Natural killer cell (primary cell): ENCODE measurements at regions not wholly inside any gene's neighbourhood (a gene's known extent, or its start where the extent isn't known, plus 50 kb on each side); places are given as distances from the start of the nearest gene placed in this dataset.

ENCODE experiments used
- ATAC-seq, 3 donors: fragments of 150-1000 bp in 2 of 3; fragments of 200-7000 bp in 1 of 3; cut with Tn5 transposase; 1 replicate in 1 of 3; 2 replicates in 2 of 3; pipeline ENCODE4 v1.10.0; 2021; ENCODE audit warnings: mild to moderate bottlenecking in 2 of 3, moderate library complexity in 2 of 3
- DNase-seq, 2 donors: peaks; one replicate each; pipeline versions ENCODE4 v3.0.0 to v3.0.0-alpha.2; 2013 to 2021; ENCODE audit warnings: mixed read lengths in 1 of 2
- H3K27ac ChIP-seq: one replicate; pipeline ENCODE4 v1.5.1; 2013; ENCODE audit warnings: mild to moderate bottlenecking, low read length
- H3K27me3 ChIP-seq: one replicate; pipeline ENCODE4 v1.6.1; 2013; ENCODE audit warnings: low read length; ENCODE audit not compliant: control insufficient read depth, insufficient read depth
- H3K36me3 ChIP-seq: one replicate; pipeline ENCODE4 v1.6.1; 2013; ENCODE audit warnings: low read length; ENCODE audit not compliant: control insufficient read depth, insufficient read depth
- H3K4me1 ChIP-seq: one replicate; pipeline ENCODE4 v1.6.1; 2013; ENCODE audit warnings: low read length; ENCODE audit not compliant: control insufficient read depth, insufficient read depth
- H3K4me3 ChIP-seq: one replicate; pipeline ENCODE4 v1.5.1; 2013; ENCODE audit warnings: low read length
- H3K9me3 ChIP-seq: one replicate; pipeline ENCODE4 v1.6.1; 2013; ENCODE audit warnings: low read length; ENCODE audit not compliant: control insufficient read depth, insufficient read depth
- H3K27ac Mint-ChIP-seq, 2 donors: one replicate each; pipeline ENCODE4 v1.8.0; 2022; ENCODE audit warnings: mild to moderate bottlenecking in 2 of 2, mixed read lengths in 2 of 2, moderate library complexity in 1 of 2
- H3K27me3 Mint-ChIP-seq, 2 donors: one replicate each; pipeline ENCODE4 v1.8.0; 2022; ENCODE audit warnings: low read depth in 2 of 2, mixed read lengths in 2 of 2
- H3K36me3 Mint-ChIP-seq: one replicate; pipeline ENCODE4 v1.8.0; 2022; ENCODE audit warnings: mixed read lengths
- H3K4me1 Mint-ChIP-seq, 2 donors: one replicate each; pipeline ENCODE4 v1.8.0; 2022; ENCODE audit warnings: mixed read lengths in 2 of 2
- H3K4me3 Mint-ChIP-seq: one replicate; pipeline ENCODE4 v1.8.0; 2022; ENCODE audit warnings: mild to moderate bottlenecking, moderate library complexity, mixed read lengths
- H3K9me3 Mint-ChIP-seq, 2 donors: one replicate each; pipeline ENCODE4 v1.8.0; 2022; ENCODE audit warnings: mixed read lengths in 2 of 2
- WGBS: methylation state at CpG from one replicate; pipeline ENCODE4 v1.1.7; 2013; ENCODE audit warnings: missing lambda C conversion rate; ENCODE audit not compliant: insufficient coverage; 5-methylcytosine and 5-hydroxymethylcytosine counted together
- intact Hi-C: fragments of 100-400 bp; cut with micrococcal nuclease; formaldehyde crosslinking; loops from one replicate; pipeline ENCODE4 v1.14.2; 2022
- TF ChIP-seq, protein P1 (sequence below): fragments of 200-600 bp; IDR thresholded peaks from one replicate; pipeline ENCODE4 v1.8.0; 2022; ENCODE audit warnings: antibody characterized with exemption

- H3K27me3 Mint-ChIP-seq, result no peaks in the 10 kb centered on the region
- DNase-seq (peak; percentile 21 to 24), ATAC-seq (peak; percentile 87 to 93 (median 88))
- intact Hi-C loops, result no loop called here
- Histone ChIP-seq H3K4me1 (peaks cover 5% of the 10 kb centered on the region), H3K27ac (peak overlapping the region; percentile 77), H3K4me3 (no peak overlapping the region), H3K36me3 (no peaks in the 10 kb centered on the region), H3K27me3 (no peaks in the 10 kb centered on the region), H3K9me3 (peaks cover under 1% of the 10 kb centered on the region)
- H3K4me1 Mint-ChIP-seq, result peaks cover 38 to 58% of the 10 kb centered on the region in 2 donors
- WGBS, result 2% methylated on average over 2 of the region's 2 CpGs
- peaks cover 1% of the 10 kb centered on the region for H3K36me3 Mint-ChIP-seq
- TF ChIP-seq, protein P1, sequence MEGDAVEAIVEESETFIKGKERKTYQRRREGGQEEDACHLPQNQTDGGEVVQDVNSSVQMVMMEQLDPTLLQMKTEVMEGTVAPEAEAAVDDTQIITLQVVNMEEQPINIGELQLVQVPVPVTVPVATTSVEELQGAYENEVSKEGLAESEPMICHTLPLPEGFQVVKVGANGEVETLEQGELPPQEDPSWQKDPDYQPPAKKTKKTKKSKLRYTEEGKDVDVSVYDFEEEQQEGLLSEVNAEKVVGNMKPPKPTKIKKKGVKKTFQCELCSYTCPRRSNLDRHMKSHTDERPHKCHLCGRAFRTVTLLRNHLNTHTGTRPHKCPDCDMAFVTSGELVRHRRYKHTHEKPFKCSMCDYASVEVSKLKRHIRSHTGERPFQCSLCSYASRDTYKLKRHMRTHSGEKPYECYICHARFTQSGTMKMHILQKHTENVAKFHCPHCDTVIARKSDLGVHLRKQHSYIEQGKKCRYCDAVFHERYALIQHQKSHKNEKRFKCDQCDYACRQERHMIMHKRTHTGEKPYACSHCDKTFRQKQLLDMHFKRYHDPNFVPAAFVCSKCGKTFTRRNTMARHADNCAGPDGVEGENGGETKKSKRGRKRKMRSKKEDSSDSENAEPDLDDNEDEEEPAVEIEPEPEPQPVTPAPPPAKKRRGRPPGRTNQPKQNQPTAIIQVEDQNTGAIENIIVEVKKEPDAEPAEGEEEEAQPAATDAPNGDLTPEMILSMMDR, result no peak
- no peaks in the 10 kb centered on the region for H3K9me3 Mint-ChIP-seq
- H3K27ac Mint-ChIP-seq, result peak overlapping the region; percentile 77 to 89
- H3K4me3 Mint-ChIP-seq, result peak overlapping the region; percentile 66
Observed at GRCh38 chr13:104875038-104875754, 1660.3 kb downstream of the EFNB2 start.

DNA sequence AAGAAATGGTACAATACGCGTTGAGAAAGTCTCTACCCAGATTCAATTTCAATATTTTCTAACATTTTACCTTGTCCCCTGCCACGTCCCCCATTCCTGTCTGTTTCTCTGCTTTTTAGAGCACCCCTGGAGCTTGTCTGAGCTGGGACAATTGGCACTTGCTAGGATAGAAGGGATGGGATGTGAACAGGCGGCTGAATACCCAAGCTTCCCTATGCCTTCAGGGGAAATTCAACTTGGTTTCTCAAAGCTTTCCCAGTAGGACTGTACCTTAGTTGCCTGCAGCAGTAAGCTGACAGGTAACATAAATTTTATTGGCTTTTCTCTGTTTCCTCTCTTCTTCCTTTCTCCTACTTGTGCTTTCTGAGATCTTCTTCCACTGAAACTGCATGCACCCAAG lies 1663.3 kb downstream of the EFNB2 start:
- Histone ChIP-seq H3K9me3 (peaks cover 8% of the 10 kb centered on the region), H3K27me3 (no peaks in the 10 kb centered on the region), H3K27ac (no peak overlapping the region), H3K36me3 (no peaks in the 10 kb centered on the region), H3K4me3 (no peak overlapping the region), H3K4me1 (peaks cover 12% of the 10 kb centered on the region)
- Mint-ChIP-seq H3K27ac (peak overlapping the region in 1 of 2 donors; percentile 24), H3K9me3 (peaks cover 0 to 5% of the 10 kb centered on the region in 2 donors), H3K36me3 (peaks cover 14% of the 10 kb centered on the region), H3K27me3 (no peaks in the 10 kb centered on the region), H3K4me1 (peaks cover 55 to 69% of the 10 kb centered on the region in 2 donors), H3K4me3 (peak overlapping the region; percentile 3)
- no peak for ATAC-seq
- intact Hi-C loops, result no loop called here
- WGBS, result 91% methylated on average over 4 of the region's 4 CpGs
- TF ChIP-seq, protein P1, result no peak
- no peak for DNase-seq

DNA sequence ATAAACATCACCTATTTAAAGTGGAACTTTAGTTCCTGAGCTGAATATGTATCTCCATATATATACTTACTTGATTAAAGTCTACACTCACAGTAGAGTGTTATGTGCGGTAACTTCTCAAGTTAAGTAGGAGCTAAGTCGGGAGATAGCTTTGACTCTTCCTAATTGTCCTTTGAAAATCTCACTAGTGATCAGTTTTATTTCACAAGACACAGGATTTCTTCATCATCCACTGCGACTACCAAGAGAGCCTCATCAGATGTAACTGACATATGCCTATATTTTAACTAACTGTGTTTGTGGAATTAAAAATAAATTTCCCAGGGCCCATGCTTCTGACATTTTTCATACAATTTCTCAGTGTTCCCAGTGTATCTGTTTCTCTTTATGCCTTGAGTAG lies 1664.0 kb downstream of the EFNB2 start:
- whole genome bisulfite sequencing, result 85% methylated on average over 2 of the region's 3 CpGs

More for the DNA sequence above, 1664.0 kb downstream of the EFNB2 start:
- ATAC-seq (no peak), DNase-seq (no peak)
- peaks cover 9% of the 10 kb centered on the region for H3K9me3 ChIP-seq
- Mint-ChIP-seq H3K4me1 (peaks cover 57 to 64% of the 10 kb centered on the region in 2 donors), H3K27me3 (no peaks in the 10 kb centered on the region), H3K27ac (peak overlapping the region in 1 of 2 donors; percentile 93), H3K36me3 (peaks cover 14% of the 10 kb centered on the region), H3K9me3 (peaks cover 0 to 5% of the 10 kb centered on the region in 2 donors), H3K4me3 (no peak overlapping the region)
- peaks cover 12% of the 10 kb centered on the region for H3K4me1 ChIP-seq
- H3K27ac ChIP-seq, result no peak overlapping the region
- H3K36me3 ChIP-seq, result no peaks in the 10 kb centered on the region
- TF ChIP-seq, protein P1, result no peak
- no peaks in the 10 kb centered on the region for H3K27me3 ChIP-seq
- intact Hi-C loops, result no loop called here
- H3K4me3 ChIP-seq, result no peak overlapping the region
